Left cardiac atrium (tissue), 4 donors: ENCODE measurements at regions not wholly inside any gene's neighbourhood (a gene's known extent, or its start where the extent isn't known, plus 50 kb on each side); places are given as distances from the start of the nearest gene placed in this dataset.

Experiments used
- ATAC-seq, 2 donors: fragments of 200-7000 bp; cut with Tn5 transposase; one replicate each; pipeline ENCODE4 v1.9.1; 2020; ENCODE audit warnings: mild to moderate bottlenecking in 2 of 2, moderate library complexity in 2 of 2
- DNase-seq: peaks from one replicate; pipeline ENCODE4 v3.0.0-alpha.2; 2020
- intact Hi-C, 2 donors: fragments of 100-400 bp; cut with DNase I; formaldehyde crosslinking; loops; one replicate each; pipeline versions ENCODE4 v1.14.1 to v1.15.1; 2022 to 2023
- donor health status: DM: no; HTN: yes; CAD: no.
- donor health status: DM: no; HTN: yes; CAD: no; lungs with severe emphysema.
- donor health status: DM: yes; HTN: yes; CAD: no.
- donor health status: Dilated cardiomyopathy.

DNA sequence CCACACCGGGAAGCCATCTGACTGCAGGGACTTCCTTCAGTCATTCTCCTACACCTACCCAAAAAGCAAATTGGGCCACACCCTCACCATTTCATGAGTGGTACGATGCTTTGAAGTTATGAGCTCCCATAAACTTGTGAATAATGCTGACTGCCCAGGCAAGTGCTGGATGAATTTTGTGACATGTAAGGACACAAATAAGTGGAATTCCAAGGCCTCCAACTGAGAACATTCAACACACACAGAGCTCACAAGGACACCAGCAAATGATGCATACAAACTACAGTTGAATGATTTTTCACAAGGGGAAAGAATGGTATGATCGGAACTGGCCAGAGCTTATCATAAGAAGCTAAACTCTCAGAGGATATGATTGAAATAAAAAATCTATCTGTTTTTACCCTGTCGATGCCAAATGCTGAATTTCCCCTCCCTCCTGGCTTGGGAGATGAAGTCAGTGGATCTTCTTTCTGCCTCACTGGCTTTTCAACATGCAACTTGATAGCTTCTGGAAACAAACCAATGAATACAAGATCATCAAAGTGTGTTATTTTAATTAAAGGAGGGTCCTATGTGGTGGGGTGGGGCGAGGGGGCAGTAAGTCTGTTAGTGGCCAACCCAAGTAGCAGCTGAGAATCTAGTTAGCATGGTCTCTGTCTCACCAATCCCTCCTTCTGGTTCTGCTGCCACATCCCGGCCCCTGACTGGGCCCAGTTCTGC, 123.8 kb downstream of the WT1 start:
- intact Hi-C loops, result no loop called here
- ATAC-seq (no peak), DNase-seq (no peak)

DNA sequence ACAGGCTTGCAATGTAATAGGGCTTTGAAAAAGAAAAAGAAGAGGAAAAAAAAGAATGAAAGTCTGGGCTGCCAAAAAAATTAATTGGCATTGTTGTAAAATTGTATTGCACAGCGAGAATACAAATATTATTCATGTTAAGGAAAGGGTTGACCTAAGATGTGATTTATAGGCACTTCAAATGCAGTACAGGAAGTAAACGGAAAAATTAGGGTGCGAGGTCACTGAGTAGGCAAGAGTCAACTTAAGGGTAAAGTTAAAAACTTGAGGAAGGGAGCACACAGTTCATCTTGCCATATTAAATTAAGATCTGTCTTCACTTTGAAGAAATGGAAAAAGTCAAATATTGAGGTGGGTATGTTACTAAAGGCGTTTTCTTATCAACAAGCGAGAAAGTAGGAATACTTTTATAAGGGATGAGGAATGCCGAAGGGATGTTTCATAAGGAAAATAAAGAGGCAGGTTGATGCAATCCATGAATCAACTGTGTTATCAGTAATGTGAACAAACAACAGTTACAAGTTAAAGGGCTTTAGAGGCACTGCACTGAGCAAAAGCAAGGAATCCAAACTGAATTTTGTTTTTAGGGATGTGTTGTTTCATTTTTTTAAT, 123.0 kb downstream of the WT1 start:
- ATAC-seq, result peak in 1 of 2 donors; percentile 80
- DNase-seq, result no peak
- intact Hi-C loops, result no loop called here

DNA sequence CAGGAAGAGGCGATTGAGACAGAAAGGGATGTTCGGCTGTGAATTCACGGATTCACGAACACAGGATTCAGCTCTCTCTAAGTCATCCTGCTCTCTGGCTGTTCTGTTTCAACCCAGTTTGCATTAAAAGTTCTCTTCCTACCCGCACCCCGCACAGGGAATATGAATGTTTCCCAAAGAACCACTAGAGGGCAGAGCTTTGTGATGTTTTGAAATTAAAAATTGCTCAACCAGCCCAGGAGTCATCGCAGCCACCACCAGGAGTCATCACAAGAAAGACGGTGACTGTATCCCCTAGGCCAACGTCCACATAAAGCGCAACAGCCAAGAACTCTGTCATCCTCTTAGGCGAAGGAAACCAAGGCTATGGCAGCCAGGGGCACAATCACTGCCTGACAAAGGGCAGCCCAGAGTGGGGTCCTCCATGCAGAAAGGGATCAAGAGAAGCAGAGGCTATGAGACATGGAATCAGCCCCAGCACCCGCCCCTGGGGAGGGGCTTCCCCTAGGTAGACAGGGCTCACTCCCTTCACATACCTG, 122.4 kb downstream of the WT1 start:
- DNase-seq (peak; percentile 37), ATAC-seq (peak; percentile 65 to 78)
- intact Hi-C loops, result no loop called here

DNA sequence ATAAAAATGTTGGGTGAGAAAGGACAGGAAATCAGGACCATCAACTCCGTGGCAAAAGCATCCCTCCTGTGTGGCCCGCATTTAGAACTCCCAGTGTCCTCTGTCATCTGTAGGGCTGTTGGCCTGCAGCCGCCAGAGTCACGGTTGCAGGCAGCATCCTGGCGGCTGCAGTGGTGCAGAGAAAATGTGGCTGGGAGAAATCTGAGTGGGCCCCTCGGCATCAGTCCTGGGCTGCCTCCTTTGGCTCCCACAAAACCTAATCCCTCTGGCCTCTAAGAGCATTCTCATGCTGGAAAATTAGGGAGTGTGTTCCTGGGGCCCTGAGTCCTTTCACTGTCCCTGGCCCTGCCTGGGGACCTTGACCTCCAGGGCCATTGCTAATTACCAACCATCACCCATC, 121.9 kb downstream of the WT1 start:
- no peak for DNase-seq
- intact Hi-C loops, result no loop called here

DNA sequence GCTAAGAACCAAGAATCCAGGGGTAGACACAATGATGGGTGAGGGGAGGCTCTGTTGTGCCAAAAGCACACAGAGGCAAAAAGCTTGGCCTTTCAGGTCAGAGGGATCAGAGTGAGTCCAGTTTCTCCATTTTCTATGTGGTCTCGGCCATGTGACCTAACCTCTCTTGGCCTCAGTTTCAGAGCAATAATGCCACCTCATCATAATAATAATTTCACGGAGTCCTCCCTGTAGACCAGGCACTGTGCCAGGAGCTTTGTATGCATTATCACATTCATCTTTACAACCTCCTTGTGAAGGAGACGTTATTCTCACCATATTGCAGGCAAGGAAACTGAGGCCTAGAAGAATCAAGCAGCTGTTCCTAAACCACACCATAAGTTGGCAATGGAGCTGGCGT, 120.2 kb downstream of the WT1 start:
- ATAC-seq, result no peak
- no peak for DNase-seq
- intact Hi-C loops, result no loop called here

More for the DNA sequence above, 121.9 kb downstream of the WT1 start:
- ATAC-seq, result no peak

DNA sequence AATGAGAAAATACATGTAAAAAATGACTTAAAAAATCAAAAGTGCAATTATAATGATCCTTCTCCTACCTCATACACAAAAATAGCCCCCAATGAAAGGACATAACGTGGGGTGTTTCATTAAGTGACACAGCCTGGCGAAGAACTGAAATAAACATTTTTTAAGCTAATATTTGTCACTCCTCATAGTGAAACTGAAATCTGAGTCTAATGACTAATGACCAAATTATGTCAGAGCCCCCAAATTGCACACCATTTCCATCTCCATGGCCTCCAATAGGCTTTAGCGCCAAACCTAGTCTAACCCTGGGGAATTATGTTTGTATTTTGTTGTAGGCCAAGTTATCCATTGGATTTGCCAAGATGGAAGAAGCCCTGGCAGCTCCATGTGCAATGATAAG, 119.1 kb downstream of the WT1 start:
- ATAC-seq (no peak), DNase-seq (no peak)
- intact Hi-C loops, result no loop called here

DNA sequence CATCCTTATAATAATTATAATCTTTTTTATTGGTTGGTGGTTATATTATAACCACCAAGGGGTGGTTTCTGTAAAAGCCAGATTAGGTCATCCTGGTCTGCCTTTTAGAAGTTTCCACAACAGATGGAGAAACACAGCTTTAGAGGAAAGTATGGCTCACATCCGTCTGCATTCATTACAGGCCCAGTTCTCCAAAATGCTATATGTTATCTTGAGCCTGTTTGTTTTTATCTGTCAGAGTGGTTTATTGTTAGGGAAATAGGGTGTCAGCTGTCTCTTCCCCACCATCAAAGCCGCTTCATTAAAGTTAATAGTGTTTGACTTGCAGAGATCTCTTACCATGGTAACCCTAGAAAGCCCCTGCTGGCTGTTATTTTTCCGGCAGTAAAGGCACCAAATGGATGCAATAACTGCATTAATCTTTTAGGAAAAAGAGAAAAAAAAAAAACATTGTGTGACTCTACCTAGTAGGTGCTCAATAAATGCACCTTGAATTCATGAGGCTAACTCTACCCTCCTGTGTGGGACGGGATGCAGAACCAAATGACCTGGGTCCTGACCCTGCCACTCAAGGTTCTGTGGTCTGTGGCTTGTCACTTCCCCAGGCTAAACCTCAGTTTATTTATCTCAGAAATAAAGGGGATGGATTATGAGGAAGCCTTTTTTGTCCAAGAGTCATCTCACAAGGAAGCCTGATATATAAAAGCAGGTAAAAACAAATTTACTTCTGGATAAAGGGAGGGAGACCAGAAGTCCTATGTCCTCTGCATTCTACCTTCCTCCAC, 118.3 kb downstream of the WT1 start:
- DNase-seq, result no peak
- ATAC-seq, result no peak
- intact Hi-C loops, result no loop called here

DNA sequence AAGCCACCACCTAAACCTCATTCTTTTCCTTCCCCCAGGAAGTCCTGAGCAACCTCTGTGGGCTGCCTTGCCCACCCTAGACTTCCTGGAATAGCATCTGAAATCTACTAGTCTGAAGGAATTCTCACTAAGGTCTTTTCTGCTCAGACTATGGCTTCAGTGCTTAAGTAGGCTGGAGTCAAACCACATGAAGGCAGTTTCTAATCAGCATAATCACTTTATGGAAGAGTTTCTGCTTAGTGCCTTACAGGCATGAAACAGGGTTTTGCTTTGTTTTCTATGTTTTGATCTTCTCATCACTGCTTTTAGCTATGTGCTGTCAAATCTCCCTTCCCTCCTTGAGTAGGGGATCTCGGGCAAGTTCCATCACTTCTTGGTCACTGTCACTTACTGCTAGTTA, 117.7 kb downstream of the WT1 start:
- intact Hi-C loops, result no loop called here
- ATAC-seq, result no peak
- no peak for DNase-seq

DNA sequence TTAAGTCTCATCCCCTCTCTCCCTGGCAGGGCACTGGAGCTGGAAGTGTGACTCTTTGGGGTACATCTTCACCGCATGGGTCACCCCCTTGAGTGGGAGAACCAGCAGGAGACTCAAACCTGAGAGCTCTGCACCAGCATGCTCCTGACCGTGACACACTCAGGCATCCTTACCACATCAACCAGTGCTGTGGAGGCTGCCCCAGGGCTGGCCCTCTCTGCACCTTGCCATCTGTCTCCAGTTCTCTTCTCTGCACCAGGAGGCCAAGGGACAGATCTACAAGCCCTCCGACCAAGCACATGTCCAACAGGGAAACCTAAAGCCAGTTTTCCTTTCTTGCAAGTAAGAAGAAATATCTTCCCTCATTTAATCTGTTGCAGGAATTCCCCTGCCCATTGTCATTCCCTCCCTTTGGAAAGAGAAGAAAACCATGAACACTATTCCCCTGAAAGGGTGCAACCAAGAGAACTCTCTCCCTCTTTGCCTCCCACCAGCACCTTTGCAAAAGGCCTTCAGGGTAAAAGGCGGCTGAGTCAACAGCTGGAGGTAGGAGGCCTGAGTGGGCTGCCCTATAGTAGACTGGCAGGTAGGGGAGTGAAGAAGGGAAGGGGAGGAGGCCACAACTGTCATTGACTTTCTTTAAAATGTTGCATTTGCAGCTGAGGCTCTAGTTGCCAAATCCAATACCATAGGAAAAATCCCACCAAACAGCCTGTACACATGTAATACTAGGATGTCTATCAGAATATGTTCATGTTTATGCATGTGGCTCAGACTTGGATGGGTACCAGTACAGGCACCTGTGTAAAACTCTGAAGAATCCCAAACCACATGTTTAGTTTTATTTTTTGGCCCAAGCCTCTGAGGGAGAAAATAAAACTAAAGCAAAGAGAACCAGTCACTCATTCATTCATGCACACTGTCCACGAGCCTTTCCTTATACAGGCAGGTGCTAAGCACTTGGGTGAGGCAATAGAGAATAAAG, 117.0 kb downstream of the WT1 start:
- intact Hi-C loops, result no loop called here
- no peak for ATAC-seq

DNA sequence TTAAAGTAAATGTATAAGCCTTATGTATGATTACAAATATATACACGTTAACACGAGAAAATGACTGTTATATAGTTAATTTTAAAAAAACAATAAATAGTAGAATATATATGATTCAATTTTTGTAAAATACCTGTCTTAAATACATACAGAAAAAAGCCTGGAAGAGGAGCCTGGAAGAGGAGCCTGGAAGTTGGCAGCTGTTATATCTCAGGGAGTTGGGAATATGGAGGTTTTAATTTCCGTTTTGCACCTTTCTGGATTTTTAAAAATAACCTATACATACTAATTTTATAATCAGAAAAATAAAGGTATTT, 111.6 kb downstream of the WT1 start:
- ATAC-seq (no peak), DNase-seq (no peak)
- intact Hi-C loops, result loop anchor here (2.0 to 10.0 kb wide), 3 partner anchors 291 to 469 kb away; partner anchors contain the start of gene CCDC73 (in 1 of the 2)

More for the DNA sequence above, 117.0 kb downstream of the WT1 start:
- no peak for DNase-seq

DNA sequence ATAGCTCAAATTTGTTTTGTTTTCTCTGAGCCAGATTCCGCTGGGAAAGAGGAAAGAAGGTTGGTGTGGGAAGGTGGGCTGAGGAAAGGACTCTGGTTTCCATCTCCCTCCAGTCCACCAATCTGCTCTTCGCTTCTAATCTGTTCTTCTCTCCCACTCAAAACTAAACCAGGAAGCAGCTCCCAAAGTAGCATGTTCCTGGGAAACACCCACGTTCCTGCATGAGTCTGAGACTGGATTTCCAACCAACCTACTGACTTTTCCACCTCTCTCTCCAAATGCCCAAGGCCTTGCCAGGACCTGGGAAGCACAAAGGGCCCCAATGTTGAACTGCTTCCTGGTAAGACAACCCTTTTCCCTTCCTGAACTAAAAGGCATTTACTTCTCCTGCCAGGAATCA, 110.2 kb downstream of the WT1 start:
- peak in 1 of 2 donors; percentile 73 for ATAC-seq
- intact Hi-C loops, result loop anchor here in 1 of 2 donors (10.0 kb wide), 1 partner anchor 290 kb away; no protein-coding TSS in a partner anchor

DNA sequence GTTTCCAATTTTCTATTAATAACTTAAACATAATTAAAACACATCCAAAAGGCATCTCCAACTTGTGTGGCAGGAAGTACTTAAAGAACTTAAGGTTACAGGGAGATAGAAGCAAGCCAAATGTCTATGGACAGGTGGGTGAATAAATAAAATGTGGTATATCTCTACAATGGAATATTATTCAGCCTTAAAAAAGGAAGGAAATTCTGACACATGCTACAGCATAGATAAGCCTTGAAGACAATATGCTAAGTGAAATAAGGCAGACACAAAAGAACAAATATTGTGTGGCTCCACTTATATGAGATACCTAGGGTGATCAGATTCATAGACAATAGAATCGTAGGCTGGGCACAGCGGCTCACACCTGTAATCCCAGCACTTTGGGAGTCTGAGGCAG, 109.6 kb downstream of the WT1 start:
- DNase-seq (no peak), ATAC-seq (no peak)
- intact Hi-C loops, result loop anchor here in 1 of 2 donors (10.0 kb wide), 1 partner anchor 289 kb away; no protein-coding TSS in a partner anchor

More for the DNA sequence above, 110.2 kb downstream of the WT1 start:
- no peak for DNase-seq

DNA sequence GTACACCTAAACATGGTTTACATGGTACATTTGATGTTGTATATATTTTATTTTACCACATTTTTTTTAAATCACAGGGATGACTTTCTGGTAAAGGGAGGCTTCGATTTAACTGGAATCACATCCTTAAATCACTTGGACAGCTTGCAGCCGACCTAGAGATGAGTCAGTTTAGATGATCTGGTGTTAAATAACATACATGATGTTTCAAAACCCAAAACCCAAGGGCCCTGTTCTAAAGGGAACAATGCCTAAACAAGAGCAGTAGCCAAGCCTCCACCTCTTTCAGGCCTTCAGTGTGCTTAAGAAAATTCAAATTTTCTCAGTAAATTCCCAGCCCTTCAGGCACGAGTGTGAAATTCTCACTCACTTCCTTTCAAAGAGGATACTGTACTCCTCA, 108.8 kb downstream of the WT1 start:
- ATAC-seq, result no peak
- DNase-seq, result no peak
- intact Hi-C loops, result loop anchor here in 1 of 2 donors (10.0 kb wide), 1 partner anchor 288 kb away; no protein-coding TSS in a partner anchor

DNA sequence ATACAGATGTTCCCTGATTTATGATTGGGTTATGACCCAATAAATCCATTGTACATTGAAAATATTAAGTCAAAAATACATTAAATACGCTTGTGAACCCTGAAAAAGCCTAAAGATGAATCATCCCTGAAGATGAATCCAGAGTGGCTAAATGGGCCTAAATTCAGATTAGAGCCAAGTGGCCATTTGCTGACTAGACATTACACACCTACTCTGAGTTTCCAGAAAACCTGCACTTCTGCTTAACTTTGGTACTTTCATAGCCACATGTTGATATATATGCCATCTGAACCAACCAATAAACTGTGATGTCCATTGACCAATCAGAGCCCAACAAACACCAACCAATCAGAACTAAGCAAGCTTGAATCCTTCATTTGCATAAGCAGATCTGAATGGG, 106.9 kb downstream of the WT1 start:
- intact Hi-C loops, result loop anchor here in 1 of 2 donors (10.0 kb wide), 1 partner anchor 286 kb away; no protein-coding TSS in a partner anchor
- no peak for ATAC-seq
- DNase-seq, result no peak

DNA sequence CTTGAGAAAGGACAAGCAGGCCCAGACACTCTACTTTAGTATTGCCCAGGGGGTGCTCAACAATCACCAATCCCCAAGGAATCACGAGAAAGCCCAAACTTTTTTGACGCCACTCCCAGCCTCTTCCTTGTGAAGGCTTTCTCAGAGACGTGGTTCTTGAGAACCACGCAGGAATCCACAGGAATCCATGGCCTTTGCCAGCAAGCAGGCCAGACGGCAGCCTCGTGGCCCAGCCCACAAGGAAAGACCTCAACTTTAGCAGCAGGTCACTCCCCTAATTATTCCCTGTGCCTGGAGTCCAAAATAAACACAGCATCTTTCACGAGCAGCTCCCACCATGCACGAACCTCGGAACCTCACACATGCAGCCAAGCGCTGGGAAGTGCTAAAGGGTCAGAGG, 104.2 kb downstream of the WT1 start:
- no peak for DNase-seq
- intact Hi-C loops, result no loop called here

DNA sequence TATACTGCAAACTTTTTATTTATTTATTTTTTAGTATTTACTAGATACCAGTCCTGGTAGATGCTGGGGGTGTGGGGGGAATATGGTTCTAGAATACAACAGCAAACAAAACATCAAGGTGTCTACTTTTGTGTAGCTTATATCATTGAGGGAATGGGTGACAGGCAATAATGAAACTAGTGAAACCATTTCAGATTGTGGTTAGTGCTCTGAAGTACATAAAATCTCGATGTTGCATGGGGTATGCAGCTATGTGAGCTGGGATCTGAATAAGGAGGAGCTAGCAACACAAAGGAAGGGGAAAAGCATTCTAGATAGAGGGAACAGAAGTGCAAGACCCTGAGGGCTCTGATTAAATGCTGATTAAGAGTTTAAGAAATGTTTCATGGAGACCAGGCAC, 103.5 kb downstream of the WT1 start:
- intact Hi-C loops, result no loop called here
- no peak for DNase-seq
- ATAC-seq, result no peak

More for the DNA sequence above, 104.2 kb downstream of the WT1 start:
- ATAC-seq, result peak in 1 of 2 donors; percentile 41

DNA sequence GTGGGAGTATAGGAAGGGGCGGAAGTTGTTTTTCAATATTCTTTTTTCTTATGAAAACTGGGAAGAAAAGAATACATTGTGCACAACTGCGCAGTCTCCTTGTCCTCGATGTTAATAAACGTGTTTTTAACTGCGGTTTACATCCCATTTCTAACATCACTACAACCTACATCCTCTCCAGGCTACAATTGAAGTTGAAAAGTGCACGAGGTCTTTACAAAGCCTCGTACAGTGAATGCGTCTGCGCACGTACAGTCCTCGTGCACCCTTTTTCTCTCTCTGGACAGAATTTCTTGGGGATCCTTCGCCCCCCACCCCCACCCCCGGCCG, 102.4 kb downstream of the WT1 start:
- ATAC-seq, result no peak
- no peak for DNase-seq
- intact Hi-C loops, result no loop called here

DNA sequence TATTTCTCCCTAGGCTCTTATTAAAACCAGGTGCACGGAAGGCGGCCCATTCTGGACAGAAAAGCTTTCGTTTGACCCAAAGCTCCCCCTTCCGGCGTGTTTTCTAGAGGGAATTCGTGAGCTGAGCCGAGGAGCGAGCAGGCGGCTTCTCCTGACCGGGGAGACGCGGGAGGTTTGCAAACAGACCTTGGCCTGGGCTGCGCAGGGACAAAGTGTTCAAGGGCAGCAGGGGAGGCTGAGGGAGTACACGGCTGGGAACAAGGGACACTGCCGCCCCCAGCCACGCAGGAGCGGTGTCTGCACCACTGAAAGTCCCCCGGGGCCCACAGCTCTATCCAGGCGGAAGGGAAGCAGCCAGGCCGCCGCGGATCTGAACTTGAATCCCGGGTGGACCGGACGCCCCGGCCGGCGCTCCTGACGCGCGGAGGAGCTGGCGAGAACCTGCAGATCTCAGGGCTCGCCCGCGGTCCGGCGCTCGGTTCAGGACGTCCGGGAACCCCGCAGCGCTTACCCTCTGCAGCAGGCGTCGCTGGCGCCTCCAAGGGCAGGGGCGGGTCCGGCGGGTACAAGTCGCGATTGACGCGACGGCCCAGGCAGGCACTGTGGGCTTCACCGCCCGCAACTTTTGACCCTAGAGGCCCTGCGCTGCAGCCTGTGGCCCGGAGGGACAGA, 101.9 kb downstream of the WT1 start:
- ATAC-seq, result peak; percentile 70 to 80
- intact Hi-C loops, result no loop called here
- DNase-seq, result peak; percentile 69
